DMS 273 (cell line): ENCODE measurements at regions not wholly inside any gene's neighbourhood (a gene's known extent, or its start where the extent isn't known, plus 50 kb on each side); places are given as distances from the start of the nearest gene placed in this dataset.

Experiments used
- DNase-seq: peaks from one replicate; lab custom pipeline; 2025; ENCODE audit not compliant: unreplicated experiment; lab: John Stamatoyannopoulos, UW

DNA sequence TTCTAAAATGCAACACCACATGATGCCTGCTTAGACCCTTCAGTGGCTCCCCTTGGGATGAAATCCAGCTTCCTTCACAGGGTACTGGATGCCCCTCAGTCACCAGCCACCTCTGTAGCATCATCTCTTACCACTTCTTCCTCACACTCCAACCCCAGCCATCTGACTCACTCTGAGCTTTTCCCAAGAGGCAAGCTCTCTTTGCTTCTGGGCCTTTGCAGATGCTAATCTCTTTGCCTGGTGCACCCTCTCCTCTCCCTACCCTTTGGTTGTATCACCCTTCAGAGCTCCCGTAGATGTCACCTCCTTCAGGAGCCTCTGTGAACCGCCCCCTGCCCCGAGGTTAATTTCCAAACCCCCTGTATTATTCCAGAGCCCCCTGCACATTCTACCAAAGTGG, 164.8 kb upstream of the ZC3H12A start:
- DNase-seq = no peak

DNA sequence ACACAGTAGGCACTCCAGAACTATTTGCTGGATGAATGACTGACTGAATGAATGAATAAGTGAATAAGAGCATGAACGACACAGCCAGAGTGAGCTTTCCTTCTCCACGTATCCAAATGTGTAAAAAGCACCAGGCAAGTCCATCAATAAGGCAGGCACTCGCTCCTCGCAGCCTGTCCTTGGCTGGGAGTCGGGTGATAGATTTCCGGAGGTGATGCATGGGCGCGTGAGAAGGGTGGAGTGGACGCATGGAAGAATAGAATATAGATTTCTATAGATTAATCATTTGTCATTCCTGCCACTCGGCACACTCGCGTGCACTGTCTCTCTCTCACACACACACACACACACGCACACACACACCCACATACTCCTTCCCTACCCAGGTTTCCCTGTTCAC, 164.3 kb upstream of the ZC3H12A start:
- DNase-seq = no peak

DNA sequence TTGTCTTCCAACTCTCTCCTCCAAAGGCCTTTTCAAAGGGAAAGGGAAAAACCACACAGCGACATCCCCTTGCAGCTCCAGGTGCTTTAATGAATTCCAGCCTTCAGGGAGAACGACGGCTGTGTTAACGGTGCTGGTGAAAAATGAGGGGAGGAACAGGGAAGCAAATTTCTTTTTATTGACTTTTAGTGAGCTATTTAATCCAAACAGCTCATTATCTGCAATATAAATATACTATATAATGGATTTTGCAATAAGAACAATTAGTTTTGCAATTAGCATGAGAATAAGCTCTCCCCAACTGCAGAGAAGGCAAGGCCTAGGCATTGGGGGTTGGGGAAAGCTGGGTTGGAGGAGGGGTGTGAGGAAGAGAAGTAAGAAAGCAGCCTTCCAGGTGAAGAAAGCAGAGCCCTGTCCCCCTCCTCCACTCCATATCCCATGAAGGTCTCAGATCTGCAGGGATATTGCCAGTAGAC, 159.0 kb upstream of the ZC3H12A start:
- DNase-seq = no peak

DNA sequence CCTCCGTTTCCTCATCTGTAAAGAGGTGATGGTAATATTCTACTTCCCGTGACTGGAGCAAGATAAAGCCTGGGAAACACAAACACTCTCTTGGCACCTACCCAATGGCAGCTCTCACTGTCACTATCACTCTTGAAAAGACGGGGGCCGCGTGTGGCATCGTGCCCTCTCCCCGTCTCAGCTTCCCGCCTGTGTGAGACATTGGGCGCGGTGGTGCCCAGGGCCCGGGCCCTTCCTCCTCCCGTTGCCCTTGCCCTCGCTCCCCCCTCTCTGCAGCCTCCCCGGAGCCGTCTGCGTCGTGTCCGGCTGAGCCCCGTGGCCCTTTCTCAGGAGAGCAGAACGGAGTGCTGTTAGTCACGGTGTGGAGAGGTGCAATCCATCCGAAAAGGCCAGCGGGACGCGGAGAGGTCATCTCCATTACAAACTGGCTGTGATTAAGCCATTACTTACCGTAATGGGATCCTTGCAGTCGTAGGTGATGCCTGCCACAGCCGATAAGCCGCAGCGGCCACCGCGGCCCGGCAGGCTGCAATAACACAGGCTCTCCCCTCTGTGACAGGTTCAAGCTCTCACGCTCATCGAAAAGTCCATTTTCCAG, 156.4 kb upstream of the ZC3H12A start:
- no peak for DNase-seq

DNA sequence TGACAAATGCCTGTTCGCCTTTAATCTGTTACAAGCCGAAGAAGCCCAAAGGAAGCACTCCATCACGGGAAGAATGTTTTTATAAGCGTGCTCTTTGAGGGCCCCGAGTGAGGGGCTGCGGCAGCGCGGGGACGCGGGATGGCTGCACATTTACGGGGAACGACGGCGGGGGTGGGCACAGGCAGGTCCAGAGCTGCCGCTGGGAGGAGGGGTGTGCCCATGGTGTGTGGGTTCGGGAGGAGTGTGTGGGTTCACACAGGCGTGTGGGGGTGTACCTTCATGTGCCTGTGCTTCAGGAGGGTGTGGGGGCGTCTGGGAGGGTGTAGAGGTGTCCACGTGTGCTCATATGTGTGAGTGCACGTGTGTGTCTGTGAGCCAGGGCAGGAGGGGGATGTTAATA, 155.9 kb upstream of the ZC3H12A start:
- no peak for DNase-seq

DNA sequence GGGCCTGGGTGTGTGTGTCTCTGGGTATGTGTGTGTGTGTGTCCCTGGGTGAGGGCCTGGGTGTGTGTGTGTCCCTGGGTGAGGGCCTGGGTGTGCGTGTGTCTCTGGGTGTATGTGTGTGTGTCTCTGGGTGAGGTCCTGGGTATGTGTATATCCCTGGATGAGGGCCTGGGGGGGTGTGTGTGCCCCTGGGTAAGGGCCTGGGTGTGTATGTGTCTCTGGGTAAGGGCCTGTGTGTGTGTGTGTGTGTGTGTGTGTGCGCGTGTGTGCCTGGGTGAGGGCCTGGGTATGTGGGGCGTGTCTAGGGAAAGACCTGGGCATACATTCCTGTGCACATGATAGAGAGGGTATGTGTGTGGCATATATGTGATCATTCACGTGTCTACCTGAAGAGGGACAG, 155.1 kb upstream of the ZC3H12A start:
- no peak for DNase-seq

DNA sequence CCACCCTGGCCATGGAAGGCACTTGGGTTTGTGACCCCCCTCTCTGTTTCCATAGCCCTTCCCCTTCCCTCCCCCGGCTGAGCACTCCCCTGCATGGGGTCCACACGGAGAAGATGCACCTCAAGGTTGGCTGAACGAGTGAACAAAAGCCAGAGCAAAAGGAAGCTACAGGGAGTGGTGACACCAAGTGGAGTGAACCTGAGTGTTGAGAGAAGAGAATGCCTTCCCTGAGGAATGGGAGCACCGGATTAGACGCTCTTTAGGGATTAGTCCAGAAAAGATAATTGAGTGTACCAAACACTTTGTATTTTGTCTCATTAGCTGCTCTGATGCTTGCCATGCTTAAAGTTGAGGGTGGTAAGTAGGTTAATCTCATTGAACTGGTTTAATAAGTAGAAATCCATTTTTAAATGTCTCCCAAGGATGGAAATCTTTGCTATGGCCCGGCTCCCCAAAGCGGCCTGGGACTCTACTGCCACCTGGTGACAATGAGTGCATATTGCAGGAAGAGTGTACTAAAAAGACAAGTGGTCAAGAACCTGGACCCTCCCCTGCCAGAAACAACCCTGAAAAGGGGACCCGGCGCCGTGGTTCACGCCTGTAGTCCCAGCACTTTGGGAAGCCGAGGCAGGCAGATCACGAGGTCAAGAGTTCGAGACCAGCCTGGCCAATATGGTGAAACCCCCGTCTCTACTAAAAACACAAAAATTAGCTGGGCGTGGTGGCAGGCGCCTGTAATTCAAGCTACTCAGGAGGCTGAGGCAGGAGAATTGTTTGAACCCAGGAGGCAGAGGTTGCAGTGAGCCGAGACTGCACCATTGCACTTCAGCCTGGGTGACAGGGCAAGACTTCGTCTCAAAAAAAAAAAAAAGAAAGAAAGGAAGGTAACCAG, 150.6 kb upstream of the ZC3H12A start:
- DNase-seq = peak; percentile 70

DNA sequence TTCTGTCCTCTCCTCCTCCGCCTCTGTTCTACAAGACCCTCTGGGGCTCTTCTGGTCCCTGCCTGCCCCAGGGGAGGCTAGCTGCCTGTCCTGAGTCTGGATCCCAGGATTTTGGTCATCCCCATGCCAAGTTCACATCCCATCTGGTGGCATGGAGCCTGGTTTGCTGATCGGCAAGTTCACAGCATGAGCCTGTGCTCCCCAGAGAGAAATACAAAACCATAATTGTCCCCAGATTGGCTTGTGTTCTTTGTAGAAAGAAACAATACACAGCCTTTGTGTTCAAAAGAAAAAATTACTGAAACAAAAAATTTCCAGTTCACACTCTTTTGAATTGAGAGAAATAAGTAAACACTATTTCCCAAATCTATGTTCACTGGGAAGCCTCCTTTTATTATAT, 149.4 kb upstream of the ZC3H12A start:
- DNase-seq = no peak

DNA sequence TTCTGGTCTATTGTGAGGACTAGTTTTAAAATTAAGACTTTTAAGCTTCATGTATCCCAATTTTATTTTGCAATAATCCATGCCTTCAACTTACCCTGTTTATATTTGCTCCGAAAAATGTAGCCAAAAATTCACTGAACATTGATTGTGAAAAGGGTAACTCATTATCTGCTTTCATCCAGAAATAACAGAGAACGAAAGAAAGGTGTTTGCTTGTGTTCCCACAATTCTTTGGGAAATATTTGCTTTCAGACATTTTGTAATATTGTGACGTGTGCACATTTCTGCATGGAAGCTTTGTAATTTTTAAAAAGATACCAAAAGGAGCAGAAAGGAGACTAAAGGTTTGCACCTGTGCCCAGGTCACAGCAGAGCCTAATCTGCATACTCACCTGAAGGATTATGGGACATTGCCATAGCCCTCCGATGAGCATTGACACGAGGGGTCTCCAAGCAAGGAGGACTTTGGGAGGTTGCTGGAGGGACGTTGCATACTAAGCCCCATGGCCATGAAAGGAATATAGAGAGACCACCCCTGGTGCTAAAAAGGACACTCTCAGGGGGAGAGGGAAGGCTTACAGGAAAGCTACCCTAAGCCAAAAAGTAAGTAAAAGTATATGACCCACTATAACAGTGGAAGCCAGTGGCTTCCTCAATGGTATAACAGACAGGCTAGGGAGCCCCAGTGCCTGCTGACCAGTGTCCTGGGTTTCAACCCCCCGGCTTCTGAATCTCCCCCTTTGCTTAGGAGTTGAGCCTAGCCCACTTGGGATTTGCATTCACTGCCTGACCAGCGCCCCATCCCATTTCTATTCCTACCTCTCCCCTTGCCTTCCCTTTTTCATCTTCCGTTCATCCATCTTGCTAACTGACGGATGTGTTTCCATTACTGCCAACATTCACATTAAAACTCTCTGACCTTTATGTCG, 148.6 kb upstream of the ZC3H12A start:
- no peak for DNase-seq

DNA sequence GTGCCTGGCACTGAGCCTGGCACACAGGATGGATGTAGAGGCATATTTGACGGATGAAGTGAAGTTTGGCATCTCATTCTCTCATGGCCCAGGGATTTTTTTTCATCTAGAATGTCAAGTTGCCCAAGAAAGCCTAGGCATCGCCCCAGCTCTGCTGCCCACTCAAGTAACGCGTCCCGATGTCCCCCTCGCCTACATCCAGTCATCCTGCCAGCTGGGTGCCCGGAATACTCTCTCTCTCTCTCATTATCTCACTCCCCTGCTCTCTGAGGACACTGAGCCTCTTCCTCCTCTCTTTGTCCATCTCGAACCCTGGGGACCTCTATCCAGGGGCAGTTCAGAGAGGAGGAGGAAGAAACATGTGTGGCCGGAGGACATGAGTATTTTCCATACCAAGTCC, 142.3 kb upstream of the ZC3H12A start:
- no peak for DNase-seq

DNA sequence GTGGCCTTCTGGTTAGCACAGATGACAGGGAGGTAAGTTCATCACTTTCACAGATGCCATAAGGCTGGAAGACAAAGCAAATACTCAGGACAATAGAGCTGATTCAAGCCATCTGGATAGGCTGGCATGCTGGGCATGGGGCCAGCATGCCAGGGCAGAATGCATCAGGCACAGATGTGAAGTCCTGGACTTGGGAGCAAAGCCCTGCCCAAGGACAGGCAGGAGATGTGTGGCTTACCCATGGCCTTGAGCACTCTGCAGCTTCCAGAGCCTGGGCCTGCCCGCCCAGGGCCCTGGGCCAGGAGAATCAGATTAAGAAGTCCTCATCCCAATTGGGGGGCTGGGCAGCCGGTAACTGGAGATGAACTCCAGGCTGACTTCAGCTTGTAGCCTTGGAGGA, 135.7 kb upstream of the ZC3H12A start:
- DNase-seq = peak; percentile 92

DNA sequence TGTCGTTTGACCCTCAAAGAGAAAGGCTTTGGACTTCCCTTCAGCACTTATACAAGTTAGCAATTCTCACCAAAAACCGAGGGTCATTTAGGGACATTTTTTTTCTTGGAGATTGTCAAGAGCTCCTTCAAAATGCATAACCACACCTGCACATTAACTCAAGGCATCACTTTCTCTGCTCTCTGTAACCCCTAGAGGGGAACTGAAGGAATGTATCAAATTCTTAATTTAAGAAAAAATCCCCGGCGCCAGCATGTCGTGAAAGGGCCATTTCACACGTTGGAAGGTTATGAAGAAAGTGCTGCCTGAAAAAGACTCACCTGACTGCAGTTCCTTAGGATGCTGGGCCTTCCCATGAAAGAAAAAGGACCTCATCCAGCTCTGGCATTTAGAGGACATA, 131.6 kb upstream of the ZC3H12A start:
- DNase-seq = peak; percentile 21

DNA sequence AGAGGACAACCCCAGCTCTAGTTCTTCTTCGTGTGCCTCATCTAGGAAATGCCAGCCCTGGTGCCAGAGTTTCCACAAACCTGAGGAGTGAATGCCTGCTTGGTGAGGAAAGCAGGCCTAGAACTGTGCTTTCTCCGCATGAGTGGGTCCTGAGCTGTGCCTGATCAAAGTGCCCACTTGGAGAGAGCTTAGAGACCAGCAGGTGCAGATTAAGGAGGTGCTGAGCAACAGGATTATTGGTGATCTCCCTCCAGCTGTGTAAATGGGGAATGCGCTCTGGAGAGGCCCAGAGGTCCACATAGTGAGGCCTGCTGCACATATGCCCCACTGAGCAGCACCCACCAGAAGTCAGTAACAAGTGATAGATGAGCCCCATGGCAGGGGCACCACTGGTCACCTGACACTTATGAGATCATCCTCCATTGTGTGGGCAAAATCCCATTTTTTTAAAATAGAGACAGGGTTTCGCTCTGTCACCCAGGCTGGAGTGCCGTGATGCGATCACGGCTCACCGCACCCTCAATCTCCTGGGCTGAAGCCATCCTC, 127.2 kb upstream of the ZC3H12A start:
- no peak for DNase-seq

DNA sequence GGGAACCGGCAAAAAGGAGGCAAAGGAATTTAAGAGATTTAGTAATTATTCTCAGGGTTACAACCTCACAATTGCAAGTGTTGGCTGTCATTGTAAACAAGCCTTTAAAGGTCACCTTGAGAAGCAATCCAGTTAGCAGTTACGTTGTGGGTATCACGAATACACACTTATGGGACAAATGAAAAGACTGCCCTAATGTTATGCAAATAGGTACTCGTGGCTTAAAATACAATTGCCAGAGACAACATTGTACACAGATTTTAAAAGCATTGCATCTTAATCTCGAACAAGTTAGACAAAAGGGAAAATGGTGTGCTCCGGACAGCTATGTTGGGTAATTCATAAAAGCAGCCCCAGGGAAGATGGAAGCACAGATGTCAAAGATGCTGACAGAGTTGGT, 120.5 kb upstream of the ZC3H12A start:
- no peak for DNase-seq

DNA sequence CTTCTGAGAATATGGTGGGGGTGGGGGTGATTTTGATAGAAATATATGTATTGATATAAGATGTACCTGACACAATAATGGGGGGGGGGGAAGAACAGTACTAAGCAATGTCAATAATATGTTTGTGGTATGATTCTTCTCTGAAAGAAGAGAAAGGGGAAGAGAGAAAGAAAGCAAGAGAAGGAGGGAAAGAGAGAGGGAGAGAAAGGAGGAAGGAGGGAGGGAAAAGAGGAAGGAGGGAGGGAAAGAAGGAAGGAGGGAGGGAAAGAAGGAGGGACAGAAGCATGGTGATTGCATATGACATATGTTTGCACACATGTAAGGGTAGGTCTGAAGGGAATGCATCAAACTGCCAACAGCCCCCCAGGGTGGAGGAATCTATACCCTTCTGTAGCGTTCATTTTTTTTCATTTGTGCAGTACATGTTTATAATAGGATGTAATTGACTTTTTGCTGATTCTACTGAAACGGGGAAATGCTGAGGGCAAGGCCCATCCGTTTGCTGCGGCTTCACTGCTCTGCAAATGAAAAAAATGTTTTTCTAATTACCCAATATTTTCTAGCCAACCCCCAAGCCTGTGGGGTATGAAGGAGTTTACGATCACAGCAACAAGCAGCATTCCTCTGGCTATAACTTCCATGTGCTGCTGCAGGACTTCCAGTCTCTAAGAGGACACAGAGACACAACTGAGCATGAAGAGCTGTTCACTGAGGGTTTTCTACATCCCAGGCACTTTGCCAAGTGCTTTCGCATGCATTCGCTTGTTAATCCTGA, 119.3 kb upstream of the ZC3H12A start:
- DNase-seq = peak; percentile 12

DNA sequence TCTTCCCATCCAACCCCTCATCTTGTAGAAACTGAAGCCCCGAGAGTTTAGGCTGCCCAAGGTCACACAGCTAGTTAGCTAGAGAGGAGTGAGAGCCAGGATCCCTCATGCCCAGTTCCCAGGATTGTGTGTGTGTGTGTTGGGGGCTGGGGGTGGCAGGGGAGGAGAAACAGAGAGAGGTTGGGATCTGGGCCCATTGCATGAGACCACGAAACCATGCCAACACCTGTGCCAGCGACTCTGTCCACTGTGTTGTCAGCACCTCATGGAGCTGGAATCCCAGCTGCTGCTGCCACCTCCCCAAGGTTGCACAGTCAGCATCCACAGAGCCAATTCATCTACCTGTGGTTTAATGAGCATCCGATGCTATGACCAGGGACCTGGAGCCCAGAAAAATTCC, 115.4 kb upstream of the ZC3H12A start:
- no peak for DNase-seq

DNA sequence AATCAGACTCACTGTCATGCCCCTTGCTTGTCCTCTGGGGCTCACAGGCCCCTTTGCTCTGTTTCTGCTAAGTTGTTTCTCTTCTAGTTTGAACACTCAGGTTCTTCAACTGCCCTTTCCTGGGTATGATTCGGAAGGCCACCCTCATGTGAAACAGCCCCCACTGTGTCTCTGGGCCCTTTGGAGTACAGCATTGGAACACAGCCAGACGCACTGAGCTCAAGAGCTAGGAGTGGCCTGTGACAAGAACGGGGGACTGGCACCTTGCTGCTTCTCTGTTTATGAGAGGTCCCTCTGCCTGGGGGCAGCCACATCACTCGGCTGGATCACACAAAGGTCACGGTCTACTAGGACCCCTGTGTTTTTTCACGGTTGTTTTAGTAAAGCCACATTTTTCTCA, 114.4 kb upstream of the ZC3H12A start:
- no peak for DNase-seq

DNA sequence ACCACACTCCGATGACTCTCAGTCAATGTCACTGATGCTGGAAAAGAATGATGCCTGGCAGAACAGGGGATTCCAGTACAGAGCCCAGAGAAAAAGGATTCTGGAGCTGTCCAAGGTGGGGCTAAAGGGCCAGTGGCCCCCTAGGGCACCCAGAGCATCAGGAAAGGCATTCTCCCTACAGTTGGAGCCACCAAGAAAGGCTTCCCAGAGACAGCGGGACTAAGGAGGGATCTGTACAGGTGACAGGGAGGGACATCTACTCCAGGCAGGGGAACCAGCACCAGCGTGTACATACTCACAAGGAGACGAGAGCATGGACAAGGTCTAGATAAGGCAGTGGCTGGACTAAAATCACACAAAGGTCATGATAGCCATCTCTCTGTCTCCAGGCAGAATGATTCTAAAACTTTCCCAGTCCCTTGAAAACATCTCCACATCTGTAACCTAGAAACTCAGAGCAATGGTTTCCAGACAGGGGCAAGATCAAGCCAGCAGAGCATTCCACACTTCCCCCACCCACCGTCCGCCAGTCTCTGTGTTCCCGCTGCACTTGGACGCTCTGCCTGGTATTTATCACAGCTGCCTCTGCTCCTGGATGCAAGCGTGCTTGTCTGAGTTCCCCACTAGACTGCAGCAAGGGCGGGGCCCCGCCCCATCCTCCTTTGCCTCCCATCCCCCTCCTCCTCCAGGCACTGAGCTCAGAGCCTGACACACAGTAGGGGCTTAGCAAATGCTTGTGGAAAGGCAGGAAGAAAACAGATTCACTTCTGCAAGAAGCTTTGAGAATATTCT, 111.6 kb upstream of the ZC3H12A start:
- no peak for DNase-seq

DNA sequence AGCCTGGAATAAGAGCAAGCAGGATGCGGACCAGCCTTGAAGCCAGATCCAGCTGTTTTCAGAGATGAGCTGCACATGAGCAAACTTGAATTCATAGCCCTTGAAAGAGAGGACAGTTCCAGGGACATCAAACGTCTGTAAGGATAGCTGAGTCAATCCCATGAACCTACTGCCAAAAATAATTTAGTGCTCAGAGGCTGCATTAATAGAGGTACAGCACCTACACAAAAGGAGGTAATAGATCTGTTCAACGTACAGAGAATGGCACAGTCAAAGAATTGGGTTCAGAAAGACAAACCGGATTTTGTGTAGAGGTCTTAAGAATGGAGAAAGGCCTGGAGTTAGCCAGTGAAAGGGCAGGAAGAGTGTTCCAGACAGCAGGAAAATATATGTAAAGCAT, 110.8 kb upstream of the ZC3H12A start:
- DNase-seq = no peak
